SK-N-SH (cell line): ENCODE measurements at regions not wholly inside any gene's neighbourhood (a gene's known extent, or its start where the extent isn't known, plus 50 kb on each side); places are given as distances from the start of the nearest gene placed in this dataset.

ENCODE experiments used
- CTCF ChIA-PET: fragments of 300-600, 350-600 bp; formaldehyde crosslinking; extraction: SDS; loops from one replicate; lab custom pipeline; 2021; lab: Yijun Ruan, JAX
- POLR2A ChIA-PET: fragments of 350-600 bp; sonication (Branson Sonifier 250); formaldehyde crosslinking; extraction: SDS; loops from one replicate; lab custom pipeline; 2020; ENCODE audit warnings: antibody characterized with exemption, inconsistent platforms; lab: Yijun Ruan, JAX
- DNase-seq: peaks from one replicate; pipeline ENCODE4 v3.0.0; 2012
- H2AFZ ChIP-seq: fragments of 200-600 bp; sonication (generic); 2 replicates; pipeline ENCODE4 v1.8.1; 2016; ENCODE audit warnings: antibody characterized with exemption, mild to moderate bottlenecking, low read depth
- H3F3A ChIP-seq: fragments of 200-600 bp; sonication (generic); replicated peaks from 2 replicates; pipeline ENCODE3; 2016; ENCODE audit warnings: antibody characterized with exemption, mild to moderate bottlenecking; ENCODE audit not compliant: insufficient read depth
- H3K27ac ChIP-seq, 2 experiments: fragments of 200-500 bp in 1 of 2; fragments of 200-600 bp in 1 of 2; sonication (Bioruptor generic) in 1 of 2; sonication (generic), shearing (Covaris generic) in 1 of 2; 2 replicates each; pipeline versions ENCODE4 v1.5.1 to v1.6.1; 2014 to 2016; ENCODE audit warnings: low read depth in 2 of 2, inconsistent platforms in 1 of 2, low read length in 1 of 2, mild to moderate bottlenecking in 1 of 2, mixed read lengths in 1 of 2
- H3K27me3 ChIP-seq: fragments of 200-600 bp; sonication (generic), shearing (Covaris generic); 2 replicates; pipeline ENCODE4 v1.6.1; 2016; ENCODE audit warnings: mixed run types; ENCODE audit not compliant: insufficient read depth
- H3K36me3 ChIP-seq, 2 experiments: fragments of 200-500 bp in 1 of 2; fragments of 200-600 bp in 1 of 2; sonication (Bioruptor generic) in 1 of 2; sonication (generic) in 1 of 2; replicated peaks in 1 of 2; 2 replicates each; pipeline versions ENCODE3 to v1.5.1; 2014 to 2016; ENCODE audit warnings: low read length in 1 of 2, mild to moderate bottlenecking in 1 of 2; ENCODE audit not compliant: insufficient read depth in 2 of 2, control insufficient read depth in 1 of 2
- H3K4me1 ChIP-seq, 2 experiments: fragments of 200-500 bp in 1 of 2; fragments of 200-600 bp in 1 of 2; sonication (Bioruptor generic) in 1 of 2; sonication (generic), shearing (Covaris generic) in 1 of 2; 2 replicates each; pipeline versions ENCODE4 v1.5.1 to v1.6.1; 2014 to 2016; ENCODE audit warnings: low read depth in 1 of 2, low read length in 1 of 2, mixed run types in 1 of 2; ENCODE audit not compliant: insufficient read depth in 2 of 2, control insufficient read depth in 1 of 2
- H3K4me2 ChIP-seq: fragments of 200-600 bp; sonication (generic), shearing (Covaris generic); 2 replicates; pipeline ENCODE4 v1.6.1; 2017; ENCODE audit warnings: mixed run types
- H3K4me3 ChIP-seq, 2 experiments: fragments of 200-500 bp in 1 of 2; fragments of 200-600 bp in 1 of 2; sonication (Bioruptor generic) in 1 of 2; sonication (generic), shearing (Covaris generic) in 1 of 2; 2 replicates each; pipeline versions ENCODE4 v1.5.1 to v1.8.1; 2014 to 2016; ENCODE audit warnings: low read depth in 2 of 2, inconsistent platforms in 1 of 2, low read length in 1 of 2, mild to moderate bottlenecking in 1 of 2, mixed read lengths in 1 of 2, moderate library complexity in 1 of 2
- H3K79me2 ChIP-seq: fragments of 200-600 bp; sonication (generic); 2 replicates; pipeline ENCODE4 v1.8.1; 2017; ENCODE audit warnings: mild to moderate bottlenecking; ENCODE audit not compliant: insufficient read depth
- H3K9ac ChIP-seq: fragments of 200-600 bp; sonication (generic); 2 replicates; pipeline ENCODE4 v1.6.1; 2017; ENCODE audit warnings: mixed run types
- H3K9me2 ChIP-seq: fragments of 200-600 bp; sonication (generic); 2 replicates; pipeline ENCODE4 v1.6.1; 2017; ENCODE audit warnings: mixed run types
- H3K9me3 ChIP-seq: fragments of 200-600 bp; sonication (generic); 2 replicates; pipeline ENCODE4 v1.6.1; 2017; ENCODE audit warnings: mixed run types, mild to moderate bottlenecking, moderate library complexity
- H4K20me1 ChIP-seq: fragments of 200-600 bp; sonication (generic); 2 replicates; pipeline ENCODE4 v1.6.1; 2017; ENCODE audit warnings: mild to moderate bottlenecking, mixed run types; ENCODE audit not compliant: insufficient read depth
- CHD2 ChIP-seq: fragments of 150-350 bp; IDR thresholded peaks from 2 replicates; pipeline ENCODE4 v1.6.1; 2018; ENCODE audit warnings: low read length; ENCODE audit not compliant: partially characterized antibody
- ELF1 ChIP-seq: IDR thresholded peaks from 2 replicates; pipeline ENCODE4 v1.4.0; 2012
- EP300 ChIP-seq, 2 experiments: IDR thresholded peaks; 2 replicates each; pipeline versions ENCODE4 v1.4.0 to v1.6.1; 2012; ENCODE audit warnings: borderline replicate concordance in 1 of 2, low read depth in 1 of 2, low read length in 1 of 2
- EZH2phosphoT487 ChIP-seq: fragments of 200-600 bp; sonication (generic); IDR thresholded peaks from 2 replicates; pipeline ENCODE4 v1.6.1; 2017; ENCODE audit warnings: low read depth, mixed run types, mild to moderate bottlenecking, antibody characterized with exemption, moderate library complexity, borderline replicate concordance
- FOSL2 ChIP-seq: IDR thresholded peaks from 2 replicates; pipeline ENCODE4 v1.4.0; 2012; ENCODE audit warnings: low read depth, mild to moderate bottlenecking, moderate library complexity, borderline replicate concordance
- FOXM1 ChIP-seq: IDR thresholded peaks from 2 replicates; pipeline ENCODE4 v1.4.0; 2012; ENCODE audit warnings: low read depth, mild to moderate bottlenecking
- GABPA ChIP-seq: IDR thresholded peaks from 2 replicates; pipeline ENCODE4 v1.4.0; 2012; ENCODE audit warnings: low read depth, mild to moderate bottlenecking
- GATA2 ChIP-seq: sonication (generic); formaldehyde crosslinking; IDR thresholded peaks from 2 replicates; pipeline ENCODE4 v1.5.0; 2020; ENCODE audit warnings: mild to moderate bottlenecking, missing genetic modification reagents
- JUND ChIP-seq: IDR thresholded peaks from 2 replicates; pipeline ENCODE4 v1.4.0; 2012
- MAX ChIP-seq: IDR thresholded peaks from 2 replicates; pipeline ENCODE4 v1.4.0; 2012; ENCODE audit warnings: low read depth
- MEF2A ChIP-seq: IDR thresholded peaks from 2 replicates; pipeline ENCODE4 v1.4.0; 2012; ENCODE audit warnings: low read depth, borderline replicate concordance
- MXI1 ChIP-seq: IDR thresholded peaks from 2 replicates; pipeline ENCODE4 v1.6.1; 2012; ENCODE audit warnings: mild to moderate bottlenecking, low read depth, low read length, improper control_type of control experiment
- NFIC ChIP-seq: IDR thresholded peaks from 2 replicates; pipeline ENCODE4 v1.4.0; 2012; ENCODE audit warnings: borderline replicate concordance
- NRF1 ChIP-seq: IDR thresholded peaks from 2 replicates; pipeline ENCODE4 v1.6.1; 2012; ENCODE audit warnings: low read depth, mild to moderate bottlenecking, low read length
- POLR2AphosphoS5 ChIP-seq: IDR thresholded peaks from 2 replicates; pipeline ENCODE4 v1.6.1; 2012; ENCODE audit warnings: low read depth, low read length
- RAD21 ChIP-seq: IDR thresholded peaks from 2 replicates; pipeline ENCODE4 v1.6.1; 2012; ENCODE audit warnings: mild to moderate bottlenecking, low read length
- RCOR1 ChIP-seq: fragments of 150-350 bp; IDR thresholded peaks from 2 replicates; pipeline ENCODE4 v1.6.1; 2017; ENCODE audit warnings: antibody characterized with exemption, low read length
- REST ChIP-seq: IDR thresholded peaks from 2 replicates; pipeline ENCODE4 v1.6.1; 2012; ENCODE audit warnings: mild to moderate bottlenecking, low read depth, low read length, moderate library complexity
- RFX5 ChIP-seq: IDR thresholded peaks from 2 replicates; pipeline ENCODE4 v1.6.1; 2012; ENCODE audit warnings: mild to moderate bottlenecking, improper control_type of control experiment, low read length
- SIN3A ChIP-seq: IDR thresholded peaks from 2 replicates; pipeline ENCODE4 v1.6.1; 2012; ENCODE audit warnings: low read depth, mild to moderate bottlenecking, low read length, moderate library complexity, borderline replicate concordance
- TAF1 ChIP-seq: IDR thresholded peaks from 2 replicates; pipeline ENCODE4 v1.6.1; 2012; ENCODE audit warnings: low read depth, mild to moderate bottlenecking, low read length, moderate library complexity, borderline replicate concordance
- TCF12 ChIP-seq: IDR thresholded peaks from 2 replicates; pipeline ENCODE4 v1.4.0; 2012
- USF1 ChIP-seq: IDR thresholded peaks from 2 replicates; pipeline ENCODE4 v1.4.0; 2012; ENCODE audit warnings: low read depth, borderline replicate concordance
- ZBTB33 ChIP-seq: IDR thresholded peaks from 2 replicates; pipeline ENCODE4 v1.4.0; 2012; ENCODE audit warnings: low read depth, borderline replicate concordance
- WGBS: methylation state at CpG from one replicate; pipeline ENCODE4 v1.1.6; 2017; ENCODE audit warnings: low lambda C conversion rate; 5-methylcytosine and 5-hydroxymethylcytosine counted together

GRCh38 chr3:30535525-30535924, 70.9 kb upstream of the TGFBR2 start:
- no peak overlapping the region for H3K9ac ChIP-seq
- H3K36me3 ChIP-seq: no peaks in the 10 kb centered on the region
- H3K9me2 ChIP-seq: no peaks in the 10 kb centered on the region
- no peak overlapping the region for H2AFZ ChIP-seq
- H3K4me2 ChIP-seq: no peak overlapping the region
- no peaks in the 10 kb centered on the region for H3K27me3 ChIP-seq
- H3F3A ChIP-seq: peaks cover 25% of the 10 kb centered on the region
- TF ChIP-seq MXI1: no peak
- no peak for TF ChIP-seq ELF1
- no peak for TF ChIP-seq FOXM1
- no peak for TF ChIP-seq MAX
- TF ChIP-seq POLR2AphosphoS5: no peak
- no peak for TF ChIP-seq TAF1
- no peak for TF ChIP-seq GATA2
- TF ChIP-seq RAD21: no peak
- TF ChIP-seq RFX5: no peak
- no peak for TF ChIP-seq EP300 (IDR thresholded peaks at IDR 0.05; ENCODE audit: borderline replicate concordance in 1 of 2, low read depth in 1 of 2, low read length in 1 of 2)
- no peak for TF ChIP-seq CHD2
- no peak for TF ChIP-seq NRF1
- TF ChIP-seq JUND: no peak
- TF ChIP-seq RCOR1: no peak
- WGBS: 88% methylated on average over 1 of the region's 1 CpG
- no peaks in the 10 kb centered on the region for H3K9me3 ChIP-seq
- no peaks in the 10 kb centered on the region for H3K79me2 ChIP-seq
- DNase-seq: no peak
- no peaks in the 10 kb centered on the region for H4K20me1 ChIP-seq
- peaks cover 0 to 18% of the 10 kb centered on the region in 2 experiments; a peak in 2 of 4 replicates for H3K4me1 ChIP-seq
- POLR2A ChIA-PET: no interaction called here
- CTCF ChIA-PET: no interaction called here
- H3K4me3 ChIP-seq: no peak overlapping the region
- no peak overlapping the region for H3K27ac ChIP-seq

- WGBS: 9% methylated on average over 1 of the region's 1 CpG
- Histone ChIP-seq H3K36me3 (no peaks in the 10 kb centered on the region), H3K27ac (peak overlapping the region in 1 of 2 experiments; percentile 91; a peak in 3 of 4 replicates), H3K9me3 (no peaks in the 10 kb centered on the region), H3K9me2 (no peaks in the 10 kb centered on the region), H2AFZ (no peak overlapping the region), H3K9ac (peak overlapping the region; percentile 32; the same call in 1 of the 2 replicates), H3K4me1 (peaks cover 0 to 19% of the 10 kb centered on the region in 2 experiments; a peak in 2 of 4 replicates), H4K20me1 (no peaks in the 10 kb centered on the region), H3K4me2 (peak overlapping the region; percentile 38; the same call in 1 of the 2 replicates), H3K4me3 (no peak overlapping the region), H3K79me2 (no peaks in the 10 kb centered on the region), H3K27me3 (no peaks in the 10 kb centered on the region), H3F3A (peaks cover 25% of the 10 kb centered on the region)
- POLR2A ChIA-PET: no interaction called here
- DNase-seq: no peak
- CTCF ChIA-PET: no interaction called here
- peak; percentile 84 for TF ChIP-seq FOSL2
- no peak for TF ChIP-seq ELF1
- no peak for TF ChIP-seq GABPA
- TF ChIP-seq NFIC: peak; percentile 73; the same call in 1 of the 2 replicates
- TF ChIP-seq SIN3A: no peak
- no peak for TF ChIP-seq EZH2phosphoT487
- TF ChIP-seq TAF1: no peak
- peak; percentile 68 for TF ChIP-seq TCF12
- TF ChIP-seq ZBTB33: no peak
- TF ChIP-seq CHD2: no peak
- no peak for TF ChIP-seq USF1
- no peak for TF ChIP-seq NRF1
- TF ChIP-seq MEF2A: peak; percentile 56
- TF ChIP-seq RCOR1: no peak
- TF ChIP-seq REST: no peak
Observed at GRCh38 chr3:30538791-30539190, 67.6 kb upstream of the TGFBR2 start.
